SK-N-SH (cell line): ENCODE measurements at regions not wholly inside any gene's neighbourhood (a gene's known extent, or its start where the extent isn't known, plus 50 kb on each side); places are given as distances from the start of the nearest gene placed in this dataset.

ENCODE experiments used
- CTCF ChIA-PET: fragments of 300-600, 350-600 bp; formaldehyde crosslinking; extraction: SDS; loops from one replicate; lab custom pipeline; 2021; lab: Yijun Ruan, JAX
- POLR2A ChIA-PET: fragments of 350-600 bp; sonication (Branson Sonifier 250); formaldehyde crosslinking; extraction: SDS; loops from one replicate; lab custom pipeline; 2020; ENCODE audit warnings: antibody characterized with exemption, inconsistent platforms; lab: Yijun Ruan, JAX
- DNase-seq: peaks from one replicate; pipeline ENCODE4 v3.0.0; 2012
- H2AFZ ChIP-seq: fragments of 200-600 bp; sonication (generic); 2 replicates; pipeline ENCODE4 v1.8.1; 2016; ENCODE audit warnings: antibody characterized with exemption, mild to moderate bottlenecking, low read depth
- H3F3A ChIP-seq: fragments of 200-600 bp; sonication (generic); replicated peaks from 2 replicates; pipeline ENCODE3; 2016; ENCODE audit warnings: antibody characterized with exemption, mild to moderate bottlenecking; ENCODE audit not compliant: insufficient read depth
- H3K27ac ChIP-seq, 2 experiments: fragments of 200-500 bp in 1 of 2; fragments of 200-600 bp in 1 of 2; sonication (Bioruptor generic) in 1 of 2; sonication (generic), shearing (Covaris generic) in 1 of 2; 2 replicates each; pipeline versions ENCODE4 v1.5.1 to v1.6.1; 2014 to 2016; ENCODE audit warnings: low read depth in 2 of 2, inconsistent platforms in 1 of 2, low read length in 1 of 2, mild to moderate bottlenecking in 1 of 2, mixed read lengths in 1 of 2
- H3K27me3 ChIP-seq: fragments of 200-600 bp; sonication (generic), shearing (Covaris generic); 2 replicates; pipeline ENCODE4 v1.6.1; 2016; ENCODE audit warnings: mixed run types; ENCODE audit not compliant: insufficient read depth
- H3K36me3 ChIP-seq, 2 experiments: fragments of 200-500 bp in 1 of 2; fragments of 200-600 bp in 1 of 2; sonication (Bioruptor generic) in 1 of 2; sonication (generic) in 1 of 2; replicated peaks in 1 of 2; 2 replicates each; pipeline versions ENCODE3 to v1.5.1; 2014 to 2016; ENCODE audit warnings: low read length in 1 of 2, mild to moderate bottlenecking in 1 of 2; ENCODE audit not compliant: insufficient read depth in 2 of 2, control insufficient read depth in 1 of 2
- H3K4me1 ChIP-seq, 2 experiments: fragments of 200-500 bp in 1 of 2; fragments of 200-600 bp in 1 of 2; sonication (Bioruptor generic) in 1 of 2; sonication (generic), shearing (Covaris generic) in 1 of 2; 2 replicates each; pipeline versions ENCODE4 v1.5.1 to v1.6.1; 2014 to 2016; ENCODE audit warnings: low read depth in 1 of 2, low read length in 1 of 2, mixed run types in 1 of 2; ENCODE audit not compliant: insufficient read depth in 2 of 2, control insufficient read depth in 1 of 2
- H3K4me2 ChIP-seq: fragments of 200-600 bp; sonication (generic), shearing (Covaris generic); 2 replicates; pipeline ENCODE4 v1.6.1; 2017; ENCODE audit warnings: mixed run types
- H3K4me3 ChIP-seq, 2 experiments: fragments of 200-500 bp in 1 of 2; fragments of 200-600 bp in 1 of 2; sonication (Bioruptor generic) in 1 of 2; sonication (generic), shearing (Covaris generic) in 1 of 2; 2 replicates each; pipeline versions ENCODE4 v1.5.1 to v1.8.1; 2014 to 2016; ENCODE audit warnings: low read depth in 2 of 2, inconsistent platforms in 1 of 2, low read length in 1 of 2, mild to moderate bottlenecking in 1 of 2, mixed read lengths in 1 of 2, moderate library complexity in 1 of 2
- H3K79me2 ChIP-seq: fragments of 200-600 bp; sonication (generic); 2 replicates; pipeline ENCODE4 v1.8.1; 2017; ENCODE audit warnings: mild to moderate bottlenecking; ENCODE audit not compliant: insufficient read depth
- H3K9ac ChIP-seq: fragments of 200-600 bp; sonication (generic); 2 replicates; pipeline ENCODE4 v1.6.1; 2017; ENCODE audit warnings: mixed run types
- H3K9me2 ChIP-seq: fragments of 200-600 bp; sonication (generic); 2 replicates; pipeline ENCODE4 v1.6.1; 2017; ENCODE audit warnings: mixed run types
- H3K9me3 ChIP-seq: fragments of 200-600 bp; sonication (generic); 2 replicates; pipeline ENCODE4 v1.6.1; 2017; ENCODE audit warnings: mixed run types, mild to moderate bottlenecking, moderate library complexity
- H4K20me1 ChIP-seq: fragments of 200-600 bp; sonication (generic); 2 replicates; pipeline ENCODE4 v1.6.1; 2017; ENCODE audit warnings: mild to moderate bottlenecking, mixed run types; ENCODE audit not compliant: insufficient read depth
- CHD2 ChIP-seq: fragments of 150-350 bp; IDR thresholded peaks from 2 replicates; pipeline ENCODE4 v1.6.1; 2018; ENCODE audit warnings: low read length; ENCODE audit not compliant: partially characterized antibody
- FOSL2 ChIP-seq: IDR thresholded peaks from 2 replicates; pipeline ENCODE4 v1.4.0; 2012; ENCODE audit warnings: low read depth, mild to moderate bottlenecking, moderate library complexity, borderline replicate concordance
- FOXM1 ChIP-seq: IDR thresholded peaks from 2 replicates; pipeline ENCODE4 v1.4.0; 2012; ENCODE audit warnings: low read depth, mild to moderate bottlenecking
- GABPA ChIP-seq: IDR thresholded peaks from 2 replicates; pipeline ENCODE4 v1.4.0; 2012; ENCODE audit warnings: low read depth, mild to moderate bottlenecking
- JUND ChIP-seq: IDR thresholded peaks from 2 replicates; pipeline ENCODE4 v1.4.0; 2012
- MEF2A ChIP-seq: IDR thresholded peaks from 2 replicates; pipeline ENCODE4 v1.4.0; 2012; ENCODE audit warnings: low read depth, borderline replicate concordance
- MXI1 ChIP-seq: IDR thresholded peaks from 2 replicates; pipeline ENCODE4 v1.6.1; 2012; ENCODE audit warnings: mild to moderate bottlenecking, low read depth, low read length, improper control_type of control experiment
- POLR2AphosphoS5 ChIP-seq: IDR thresholded peaks from 2 replicates; pipeline ENCODE4 v1.6.1; 2012; ENCODE audit warnings: low read depth, low read length
- RAD21 ChIP-seq: IDR thresholded peaks from 2 replicates; pipeline ENCODE4 v1.6.1; 2012; ENCODE audit warnings: mild to moderate bottlenecking, low read length
- RXRA ChIP-seq: IDR thresholded peaks from 2 replicates; pipeline ENCODE4 v1.4.0; 2012; ENCODE audit warnings: low read depth, mild to moderate bottlenecking, borderline replicate concordance
- TAF1 ChIP-seq: IDR thresholded peaks from 2 replicates; pipeline ENCODE4 v1.6.1; 2012; ENCODE audit warnings: low read depth, mild to moderate bottlenecking, low read length, moderate library complexity, borderline replicate concordance
- TCF12 ChIP-seq: IDR thresholded peaks from 2 replicates; pipeline ENCODE4 v1.4.0; 2012
- WGBS: methylation state at CpG from one replicate; pipeline ENCODE4 v1.1.6; 2017; ENCODE audit warnings: low lambda C conversion rate; 5-methylcytosine and 5-hydroxymethylcytosine counted together
- TF ChIP-seq, protein P1 (sequence below): IDR thresholded peaks from 2 replicates; pipeline ENCODE4; 2012
- TF ChIP-seq, protein P2 (sequence below): IDR thresholded peaks from 2 replicates; pipeline ENCODE4 v1.4.0; 2012; ENCODE audit warnings: low read depth, borderline replicate concordance
- TF ChIP-seq, protein P3 (sequence below): IDR thresholded peaks from 2 replicates; pipeline ENCODE4 v1.4.0; 2012; ENCODE audit warnings: low read depth
- TF ChIP-seq, protein P4 (sequence below): fragments of 150-350 bp; IDR thresholded peaks from 2 replicates; pipeline ENCODE4 v1.6.1; 2016; ENCODE audit warnings: mild to moderate bottlenecking, low read depth, low read length
- TF ChIP-seq, protein P5 (sequence below): fragments of 150-350 bp; IDR thresholded peaks from 2 replicates; pipeline ENCODE4 v1.6.1; 2017; ENCODE audit warnings: antibody characterized with exemption, low read length, low read depth, borderline replicate concordance

DNA sequence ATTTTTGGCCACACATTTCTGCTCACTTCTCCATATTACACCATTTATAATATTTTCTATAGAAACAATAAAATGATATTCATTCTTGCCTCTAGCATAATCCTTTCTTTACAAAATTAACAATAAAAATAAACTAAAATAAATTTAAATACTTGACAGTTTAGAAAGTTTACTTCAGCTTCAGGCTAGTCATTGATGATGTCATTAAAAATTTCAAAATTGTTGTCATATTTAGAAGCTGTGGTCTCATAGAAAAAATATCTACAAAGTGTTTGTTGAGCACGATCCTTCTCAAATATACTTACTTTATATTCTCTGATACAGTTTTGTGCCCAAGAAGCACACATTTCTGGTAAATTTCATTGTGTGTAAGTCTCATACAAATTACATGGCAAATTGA lies 717.4 kb upstream of the CITED2 start (continued):
- TF ChIP-seq, protein P1, sequence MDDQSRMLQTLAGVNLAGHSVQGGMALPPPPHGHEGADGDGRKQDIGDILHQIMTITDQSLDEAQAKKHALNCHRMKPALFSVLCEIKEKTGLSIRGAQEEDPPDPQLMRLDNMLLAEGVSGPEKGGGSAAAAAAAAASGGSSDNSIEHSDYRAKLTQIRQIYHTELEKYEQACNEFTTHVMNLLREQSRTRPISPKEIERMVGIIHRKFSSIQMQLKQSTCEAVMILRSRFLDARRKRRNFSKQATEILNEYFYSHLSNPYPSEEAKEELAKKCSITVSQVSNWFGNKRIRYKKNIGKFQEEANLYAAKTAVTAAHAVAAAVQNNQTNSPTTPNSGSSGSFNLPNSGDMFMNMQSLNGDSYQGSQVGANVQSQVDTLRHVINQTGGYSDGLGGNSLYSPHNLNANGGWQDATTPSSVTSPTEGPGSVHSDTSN = no peak
- TF ChIP-seq MEF2A (no peak), RXRA (no peak), RAD21 (no peak), MXI1 (no peak), JUND (no peak), TAF1 (no peak)
- TF ChIP-seq, protein P2, sequence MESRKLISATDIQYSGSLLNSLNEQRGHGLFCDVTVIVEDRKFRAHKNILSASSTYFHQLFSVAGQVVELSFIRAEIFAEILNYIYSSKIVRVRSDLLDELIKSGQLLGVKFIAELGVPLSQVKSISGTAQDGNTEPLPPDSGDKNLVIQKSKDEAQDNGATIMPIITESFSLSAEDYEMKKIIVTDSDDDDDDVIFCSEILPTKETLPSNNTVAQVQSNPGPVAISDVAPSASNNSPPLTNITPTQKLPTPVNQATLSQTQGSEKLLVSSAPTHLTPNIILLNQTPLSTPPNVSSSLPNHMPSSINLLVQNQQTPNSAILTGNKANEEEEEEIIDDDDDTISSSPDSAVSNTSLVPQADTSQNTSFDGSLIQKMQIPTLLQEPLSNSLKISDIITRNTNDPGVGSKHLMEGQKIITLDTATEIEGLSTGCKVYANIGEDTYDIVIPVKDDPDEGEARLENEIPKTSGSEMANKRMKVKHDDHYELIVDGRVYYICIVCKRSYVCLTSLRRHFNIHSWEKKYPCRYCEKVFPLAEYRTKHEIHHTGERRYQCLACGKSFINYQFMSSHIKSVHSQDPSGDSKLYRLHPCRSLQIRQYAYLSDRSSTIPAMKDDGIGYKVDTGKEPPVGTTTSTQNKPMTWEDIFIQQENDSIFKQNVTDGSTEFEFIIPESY = no peak
- TF ChIP-seq, protein P3, sequence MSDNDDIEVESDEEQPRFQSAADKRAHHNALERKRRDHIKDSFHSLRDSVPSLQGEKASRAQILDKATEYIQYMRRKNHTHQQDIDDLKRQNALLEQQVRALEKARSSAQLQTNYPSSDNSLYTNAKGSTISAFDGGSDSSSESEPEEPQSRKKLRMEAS = no peak

DNA sequence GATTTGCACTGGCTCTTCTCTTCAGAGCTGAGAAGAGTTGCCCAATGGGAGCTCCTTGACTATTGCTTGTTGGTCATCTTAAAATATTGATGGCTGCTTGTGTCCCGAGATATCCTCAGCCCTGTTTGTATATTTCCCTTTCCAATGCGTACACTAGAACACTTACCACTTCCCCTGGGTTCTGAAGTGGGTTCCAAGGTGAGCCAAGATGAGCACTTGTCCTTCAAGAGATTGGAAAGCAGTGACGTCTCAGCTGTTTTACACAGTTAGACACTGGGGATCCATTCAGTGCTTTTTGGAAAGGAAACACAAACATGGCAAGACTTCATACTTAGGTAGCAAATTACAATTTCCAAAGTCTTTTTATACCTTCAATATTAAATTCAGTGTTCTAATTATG lies 716.4 kb upstream of the CITED2 start:
- H3F3A ChIP-seq = no peaks in the 10 kb centered on the region
- ChIA-PET CTCF (no interaction called here), POLR2A (no interaction called here)
- H3K4me2 ChIP-seq = no peak overlapping the region
- no peaks in the 10 kb centered on the region for H3K4me1 ChIP-seq
- H3K79me2 ChIP-seq = no peaks in the 10 kb centered on the region
- H3K4me3 ChIP-seq = no peak overlapping the region
- no peak for DNase-seq
- H3K27ac ChIP-seq = no peak overlapping the region
- TF ChIP-seq POLR2AphosphoS5 (no peak), CHD2 (no peak), TCF12 (no peak), FOSL2 (no peak), MXI1 (no peak), FOXM1 (no peak), GABPA (no peak), RAD21 (no peak)
- TF ChIP-seq, protein P4, sequence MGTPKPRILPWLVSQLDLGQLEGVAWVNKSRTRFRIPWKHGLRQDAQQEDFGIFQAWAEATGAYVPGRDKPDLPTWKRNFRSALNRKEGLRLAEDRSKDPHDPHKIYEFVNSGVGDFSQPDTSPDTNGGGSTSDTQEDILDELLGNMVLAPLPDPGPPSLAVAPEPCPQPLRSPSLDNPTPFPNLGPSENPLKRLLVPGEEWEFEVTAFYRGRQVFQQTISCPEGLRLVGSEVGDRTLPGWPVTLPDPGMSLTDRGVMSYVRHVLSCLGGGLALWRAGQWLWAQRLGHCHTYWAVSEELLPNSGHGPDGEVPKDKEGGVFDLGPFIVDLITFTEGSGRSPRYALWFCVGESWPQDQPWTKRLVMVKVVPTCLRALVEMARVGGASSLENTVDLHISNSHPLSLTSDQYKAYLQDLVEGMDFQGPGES = no peak
- TF ChIP-seq, protein P5, sequence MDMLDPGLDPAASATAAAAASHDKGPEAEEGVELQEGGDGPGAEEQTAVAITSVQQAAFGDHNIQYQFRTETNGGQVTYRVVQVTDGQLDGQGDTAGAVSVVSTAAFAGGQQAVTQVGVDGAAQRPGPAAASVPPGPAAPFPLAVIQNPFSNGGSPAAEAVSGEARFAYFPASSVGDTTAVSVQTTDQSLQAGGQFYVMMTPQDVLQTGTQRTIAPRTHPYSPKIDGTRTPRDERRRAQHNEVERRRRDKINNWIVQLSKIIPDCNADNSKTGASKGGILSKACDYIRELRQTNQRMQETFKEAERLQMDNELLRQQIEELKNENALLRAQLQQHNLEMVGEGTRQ = no peak
- no peaks in the 10 kb centered on the region for H3K9me2 ChIP-seq
- no peak overlapping the region for H3K9ac ChIP-seq
- 84% methylated on average over 3 of the region's 3 CpGs for WGBS
- no peaks in the 10 kb centered on the region for H3K27me3 ChIP-seq
- no peak overlapping the region for H2AFZ ChIP-seq
- H3K36me3 ChIP-seq = no peaks in the 10 kb centered on the region
- no peaks in the 10 kb centered on the region for H4K20me1 ChIP-seq
- no peaks in the 10 kb centered on the region for H3K9me3 ChIP-seq
